Liver (tissue), 3 donors: ENCODE measurements at regions not wholly inside any gene's neighbourhood (a gene's known extent, or its start where the extent isn't known, plus 50 kb on each side); places are given as distances from the start of the nearest gene placed in this dataset.

Experiments used
- CTCF ChIP-seq: fragments of 150-350 bp; IDR thresholded peaks from 2 replicates; pipeline ENCODE4 v1.5.1; 2017; ENCODE audit warnings: improper control_type of control experiment, low read depth, low read length; ENCODE audit not compliant: missing input control
- FOXA1 ChIP-seq: IDR thresholded peaks from 2 replicates; pipeline ENCODE4 v1.6.1; 2016; ENCODE audit warnings: antibody characterized with exemption
- JUND ChIP-seq, 2 donors: IDR thresholded peaks; 2 replicates each; pipeline ENCODE4 v1.6.1; 2016; ENCODE audit warnings: antibody characterized with exemption in 2 of 2
- MAX ChIP-seq: IDR thresholded peaks from 2 replicates; pipeline ENCODE4 v1.6.1; 2016; ENCODE audit warnings: antibody characterized with exemption
- RAD21 ChIP-seq, 2 donors: IDR thresholded peaks; 2 replicates each; pipeline ENCODE4 v1.6.1; 2016; ENCODE audit warnings: antibody characterized with exemption in 2 of 2, mild to moderate bottlenecking in 2 of 2
- RXRA ChIP-seq, 2 donors: IDR thresholded peaks; 2 replicates each; pipeline ENCODE4 v1.6.1; 2017 to 2018; ENCODE audit warnings: antibody characterized with exemption in 2 of 2, mild to moderate bottlenecking in 1 of 2
- SP1 ChIP-seq: IDR thresholded peaks from 2 replicates; pipeline ENCODE4 v1.6.1; 2018; ENCODE audit warnings: antibody characterized with exemption, mild to moderate bottlenecking
- TAF1 ChIP-seq: conservative IDR thresholded peaks from 2 replicates; pipeline ENCODE4 v1.6.1; 2016; ENCODE audit warnings: antibody characterized with exemption, mild to moderate bottlenecking
- YY1 ChIP-seq: IDR thresholded peaks from 2 replicates; pipeline ENCODE4 v1.6.1; 2016; ENCODE audit warnings: antibody characterized with exemption, mild to moderate bottlenecking
- donor health status: healthy.
- donor health status: healthy.

- TF ChIP-seq CTCF (no peak), MAX (no peak), RXRA (IDR thresholded peaks at IDR 0.05) (no peak), SP1 (no peak), TAF1 (no peak), YY1 (no peak), FOXA1 (no peak), JUND (IDR thresholded peaks at IDR 0.05) (no peak), RAD21 (IDR thresholded peaks at IDR 0.05) (no peak)
Measured at GRCh38 chr2:173462892-173463840, 108.5 kb downstream of the CDCA7 start.
